ENCODE measurements at regions not wholly inside any gene's neighbourhood (a gene's known extent, or its start where the extent isn't known, plus 50 kb on each side); places are given as distances from the start of the nearest gene placed in this dataset.

DNA sequence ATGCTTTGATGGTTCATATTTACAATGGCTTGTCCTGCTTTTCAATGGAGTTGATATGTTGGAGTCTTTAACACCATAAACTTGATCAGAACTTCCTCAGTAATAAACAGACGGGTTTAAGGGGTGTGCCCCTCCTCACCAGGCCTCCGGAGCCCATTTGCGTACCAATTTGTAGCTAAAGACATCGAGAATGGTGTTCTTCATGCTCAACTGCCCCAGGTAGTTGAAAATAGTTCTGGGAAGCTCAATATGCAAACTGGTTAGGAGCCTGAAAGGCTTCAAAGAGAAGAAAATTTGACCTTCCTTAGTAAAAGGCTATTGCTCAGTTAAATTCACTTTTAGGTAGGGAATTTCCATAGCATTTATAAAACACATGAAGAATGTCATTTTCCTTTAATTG is 68.1 kb upstream of the RRP15 start:
- CTCF ChIA-PET: no interaction called here
- POLR2A ChIA-PET: no interaction called here
- Mint-ChIP-seq H3K4me3 (no peak overlapping the region), H3K27me3 (peaks cover 20% of the 10 kb centered on the region), H3K9me3 (no peaks in the 10 kb centered on the region), H3K36me3 (ENCODE audit: low read depth) (no peaks in the 10 kb centered on the region), H3K27ac (no peak overlapping the region), H3K4me1 (no peaks in the 10 kb centered on the region)
- ATAC-seq (ENCODE audit: low read depth) (no peak), DNase-seq (no peak)
- intact Hi-C loops (cut with micrococcal nuclease): no loop called here
- TF ChIP-seq, protein P1, sequence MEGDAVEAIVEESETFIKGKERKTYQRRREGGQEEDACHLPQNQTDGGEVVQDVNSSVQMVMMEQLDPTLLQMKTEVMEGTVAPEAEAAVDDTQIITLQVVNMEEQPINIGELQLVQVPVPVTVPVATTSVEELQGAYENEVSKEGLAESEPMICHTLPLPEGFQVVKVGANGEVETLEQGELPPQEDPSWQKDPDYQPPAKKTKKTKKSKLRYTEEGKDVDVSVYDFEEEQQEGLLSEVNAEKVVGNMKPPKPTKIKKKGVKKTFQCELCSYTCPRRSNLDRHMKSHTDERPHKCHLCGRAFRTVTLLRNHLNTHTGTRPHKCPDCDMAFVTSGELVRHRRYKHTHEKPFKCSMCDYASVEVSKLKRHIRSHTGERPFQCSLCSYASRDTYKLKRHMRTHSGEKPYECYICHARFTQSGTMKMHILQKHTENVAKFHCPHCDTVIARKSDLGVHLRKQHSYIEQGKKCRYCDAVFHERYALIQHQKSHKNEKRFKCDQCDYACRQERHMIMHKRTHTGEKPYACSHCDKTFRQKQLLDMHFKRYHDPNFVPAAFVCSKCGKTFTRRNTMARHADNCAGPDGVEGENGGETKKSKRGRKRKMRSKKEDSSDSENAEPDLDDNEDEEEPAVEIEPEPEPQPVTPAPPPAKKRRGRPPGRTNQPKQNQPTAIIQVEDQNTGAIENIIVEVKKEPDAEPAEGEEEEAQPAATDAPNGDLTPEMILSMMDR (IDR thresholded peaks at IDR 0.05): no peak

DNA sequence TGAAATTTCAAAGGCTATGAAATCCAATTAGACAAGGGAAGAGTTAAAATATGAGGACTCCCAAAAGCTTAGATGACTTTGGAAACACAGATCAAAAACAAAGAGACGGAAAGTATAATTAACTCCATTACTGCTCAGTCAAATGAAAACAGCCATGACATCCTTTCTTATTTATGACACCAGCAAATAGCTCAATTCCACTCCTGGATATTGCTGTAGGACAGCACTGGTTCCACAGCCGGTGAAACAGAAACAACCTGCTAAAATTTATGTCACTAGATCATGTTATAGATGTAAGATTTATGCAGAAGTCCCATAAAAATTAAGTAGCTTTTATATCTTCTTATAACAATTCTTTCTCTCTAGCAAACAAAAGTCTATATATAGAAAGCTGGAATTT is 65.6 kb upstream of the RRP15 start:
- ChIA-PET POLR2A (no interaction called here), CTCF (no interaction called here)
- intact Hi-C loops (cut with micrococcal nuclease): no loop called here

DNA sequence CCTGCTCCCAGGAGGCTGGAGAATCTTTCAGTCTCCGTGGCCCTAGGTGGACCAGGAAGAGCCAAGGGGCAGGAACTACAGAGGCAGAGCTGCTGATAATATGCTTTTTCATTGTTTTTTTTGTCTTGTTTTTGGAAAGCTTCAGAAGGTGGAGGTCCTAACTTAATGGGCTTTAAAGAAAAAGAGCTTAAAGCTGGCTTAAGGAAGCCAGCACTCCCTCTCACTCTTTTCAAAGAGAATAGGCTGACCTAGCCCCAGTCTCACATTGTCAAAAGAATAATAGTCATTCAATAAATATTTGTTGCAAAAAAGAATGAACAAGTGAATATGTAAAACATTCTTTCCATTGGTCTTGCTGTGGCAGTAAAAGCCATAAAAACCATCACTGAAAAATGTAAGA is 61.0 kb upstream of the RRP15 start:
- Mint-ChIP-seq H3K36me3 (ENCODE audit: low read depth) (no peaks in the 10 kb centered on the region), H3K27me3 (peaks cover 4% of the 10 kb centered on the region), H3K4me1 (no peaks in the 10 kb centered on the region), H3K4me3 (no peak overlapping the region), H3K9me3 (no peaks in the 10 kb centered on the region), H3K27ac (no peak overlapping the region)
- POLR2A ChIA-PET: no interaction called here
- ATAC-seq (ENCODE audit: low read depth): no peak
- CTCF ChIA-PET: no interaction called here
- no peak for DNase-seq
- TF ChIP-seq, protein P1 (IDR thresholded peaks at IDR 0.05): no peak
- intact Hi-C loops (cut with micrococcal nuclease): no loop called here

More for the DNA sequence above, 65.6 kb upstream of the RRP15 start:
- TF ChIP-seq, protein P1 (IDR thresholded peaks at IDR 0.05): no peak
- Mint-ChIP-seq H3K27me3 (peaks cover 18% of the 10 kb centered on the region), H3K4me1 (no peaks in the 10 kb centered on the region), H3K9me3 (no peaks in the 10 kb centered on the region), H3K36me3 (ENCODE audit: low read depth) (no peaks in the 10 kb centered on the region), H3K4me3 (no peak overlapping the region), H3K27ac (no peak overlapping the region)
- DNase-seq (no peak), ATAC-seq (ENCODE audit: low read depth) (no peak)

DNA sequence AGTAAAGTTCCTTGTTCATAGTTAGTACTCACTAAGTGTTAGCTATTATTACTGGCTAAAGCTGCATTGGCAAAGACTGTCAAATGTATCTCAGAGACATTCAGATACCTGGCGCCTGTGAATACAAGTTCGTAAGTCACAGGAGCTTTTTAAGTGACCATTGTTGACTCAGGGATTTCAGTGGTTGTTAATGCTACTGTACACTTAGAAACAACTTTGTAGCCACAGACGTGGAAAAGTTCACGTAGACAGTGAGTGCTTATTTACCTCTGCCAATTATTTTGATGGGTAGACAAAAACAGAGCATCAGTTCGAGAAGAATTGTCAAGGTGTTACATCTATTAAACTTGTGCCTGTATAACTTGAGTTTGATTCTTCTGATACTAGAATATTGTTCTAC is 59.1 kb upstream of the RRP15 start:
- H3K9me3 Mint-ChIP-seq: no peaks in the 10 kb centered on the region
- intact Hi-C loops (cut with micrococcal nuclease): no loop called here
- ChIA-PET POLR2A (no interaction called here), CTCF (no interaction called here)
- no peak overlapping the region for H3K4me3 Mint-ChIP-seq
- H3K4me1 Mint-ChIP-seq: no peaks in the 10 kb centered on the region
- ATAC-seq (ENCODE audit: low read depth) (no peak), DNase-seq (no peak)
- no peaks in the 10 kb centered on the region for H3K27me3 Mint-ChIP-seq
- no peak overlapping the region for H3K27ac Mint-ChIP-seq
- TF ChIP-seq, protein P1 (IDR thresholded peaks at IDR 0.05): no peak
- no peaks in the 10 kb centered on the region for H3K36me3 Mint-ChIP-seq (ENCODE audit: low read depth)
